IMR-90 (cell line): ENCODE measurements at regions not wholly inside any gene's neighbourhood (a gene's known extent, or its start where the extent isn't known, plus 50 kb on each side); places are given as distances from the start of the nearest gene placed in this dataset.

Experiments
- ATAC-seq: fragments of 200-7000 bp; cut with Tn5 transposase; 2 replicates; pipeline ENCODE4 v1.9.1; 2020; ENCODE audit warnings: low read depth, mild to moderate bottlenecking, moderate library complexity
- BruUV-seq: library from RNA; stranded (reverse); fragments of 400-500 nt; replicated peaks from 2 replicates; lab custom pipeline; 2021; lab: Mats Ljungman, UMichigan
- CTCF ChIA-PET: fragments of 300-600 bp; formaldehyde crosslinking; extraction: SDS; loops from one replicate; lab custom pipeline; 2021; ENCODE audit warnings: antibody characterized with exemption; lab: Yijun Ruan, JAX
- POLR2A ChIA-PET: fragments of 300-600 bp; sonication (Branson Sonifier 250); formaldehyde crosslinking; loops from one replicate; lab custom pipeline; 2022; ENCODE audit warnings: antibody characterized with exemption; ENCODE audit not compliant: unreplicated experiment; lab: Charles Lee
- DNase-seq: peaks from one replicate; pipeline ENCODE4 v3.0.0; 2013
- H2AFZ ChIP-seq: replicated peaks from 2 replicates; pipeline ENCODE3; 2013; ENCODE audit warnings: low read length, mild to moderate bottlenecking; ENCODE audit not compliant: poor library complexity
- H2AK5ac ChIP-seq: 2 replicates; pipeline ENCODE4 v1.6.1; 2013; ENCODE audit warnings: low read depth, low read length, inconsistent platforms
- H2AK9ac ChIP-seq: replicated peaks from 2 replicates; pipeline ENCODE3; 2013; ENCODE audit warnings: mild to moderate bottlenecking, low read depth, low read length, moderate library complexity; ENCODE audit not compliant: poor library complexity
- H2BK120ac ChIP-seq: 2 replicates; pipeline ENCODE4 v1.6.1; 2013; ENCODE audit warnings: low read depth, low read length, inconsistent platforms
- H2BK15ac ChIP-seq: 3 replicates; pipeline ENCODE4 v1.6.1; 2013; ENCODE audit warnings: low read depth, low read length, inconsistent platforms
- H2BK20ac ChIP-seq: 2 replicates; pipeline ENCODE4 v1.6.1; 2013; ENCODE audit warnings: low read depth, mild to moderate bottlenecking, inconsistent platforms, low read length, moderate library complexity
- H2BK5ac ChIP-seq: 2 replicates; pipeline ENCODE4 v1.6.1; 2013; ENCODE audit warnings: mild to moderate bottlenecking, low read depth, low read length, inconsistent platforms; ENCODE audit not compliant: poor library complexity, severe bottlenecking
- H3K14ac ChIP-seq: replicated peaks from 2 replicates; pipeline ENCODE4 v1.6.1; 2013; ENCODE audit warnings: low read depth, low read length, inconsistent platforms
- H3K18ac ChIP-seq: 2 replicates; pipeline ENCODE4 v1.6.1; 2013; ENCODE audit warnings: low read depth, low read length, control low read depth
- H3K23ac ChIP-seq: 2 replicates; pipeline ENCODE4 v1.6.1; 2013; ENCODE audit warnings: low read depth, low read length, inconsistent platforms
- H3K27ac ChIP-seq: 2 replicates; pipeline ENCODE4 v1.5.1; 2013; ENCODE audit warnings: mild to moderate bottlenecking, control low read depth, low read length; ENCODE audit not compliant: insufficient read depth
- H3K27me3 ChIP-seq: 2 replicates; pipeline ENCODE4 v1.6.1; 2013; ENCODE audit warnings: low read length; ENCODE audit not compliant: control insufficient read depth, insufficient read depth
- H3K36me3 ChIP-seq: 2 replicates; pipeline ENCODE4 v1.6.1; 2013; ENCODE audit warnings: low read length, mixed read lengths; ENCODE audit not compliant: control insufficient read depth, insufficient read depth
- H3K4ac ChIP-seq: 2 replicates; pipeline ENCODE4 v1.6.1; 2013; ENCODE audit warnings: low read depth, low read length, inconsistent platforms
- H3K4me1 ChIP-seq: 2 replicates; pipeline ENCODE4 v1.6.1; 2013; ENCODE audit warnings: low read length, mixed read lengths; ENCODE audit not compliant: control insufficient read depth, insufficient read depth
- H3K4me2 ChIP-seq: 2 replicates; pipeline ENCODE4 v1.6.1; 2013; ENCODE audit warnings: low read depth, mild to moderate bottlenecking, control low read depth, low read length, moderate library complexity
- H3K4me3 ChIP-seq: 2 replicates; pipeline ENCODE4 v1.5.1; 2013; ENCODE audit warnings: low read depth, mild to moderate bottlenecking, control low read depth, low read length, moderate library complexity; ENCODE audit not compliant: insufficient read depth
- H3K56ac ChIP-seq: 2 replicates; pipeline ENCODE4 v1.6.1; 2013; ENCODE audit warnings: low read length, inconsistent platforms; ENCODE audit not compliant: insufficient read depth; ENCODE audit errors: extremely low read depth
- H3K79me1 ChIP-seq, 2 experiments: 2 replicates each; pipeline ENCODE4 v1.6.1; 2013; ENCODE audit warnings: low read length in 2 of 2, inconsistent platforms in 1 of 2, low read depth in 1 of 2
- H3K9ac ChIP-seq: 2 replicates; pipeline ENCODE4 v1.6.1; 2013; ENCODE audit warnings: low read depth, low read length, control low read depth
- H3K9me1 ChIP-seq: 2 replicates; pipeline ENCODE4 v1.6.1; 2013; ENCODE audit warnings: low read length, inconsistent platforms; ENCODE audit not compliant: insufficient read depth
- H3K9me3 ChIP-seq: 2 replicates; pipeline ENCODE4 v1.6.1; 2013; ENCODE audit warnings: low read length; ENCODE audit not compliant: control insufficient read depth, insufficient read depth
- H4K20me1 ChIP-seq: 2 replicates; pipeline ENCODE4 v1.6.1; 2013; ENCODE audit warnings: low read length, inconsistent platforms; ENCODE audit not compliant: insufficient read depth
- H4K5ac ChIP-seq: 2 replicates; pipeline ENCODE4 v1.6.1; 2013; ENCODE audit warnings: mild to moderate bottlenecking, low read depth, low read length, control low read depth
- H4K8ac ChIP-seq, 2 experiments: 2 replicates each; pipeline ENCODE4 v1.6.1; 2013; ENCODE audit warnings: low read depth in 2 of 2, low read length in 2 of 2, control low read depth in 1 of 2, inconsistent platforms in 1 of 2
- H4K91ac ChIP-seq: 2 replicates; pipeline ENCODE4 v1.6.1; 2013; ENCODE audit warnings: low read depth, low read length, inconsistent platforms; ENCODE audit not compliant: insufficient read depth
- CEBPB ChIP-seq: IDR thresholded peaks from 2 replicates; pipeline ENCODE4 v1.6.1; 2012; ENCODE audit warnings: low read depth, low read length, improper control_type of control experiment
- FOS ChIP-seq: fragments of 150-350 bp; IDR thresholded peaks from 2 replicates; pipeline ENCODE4 v1.6.1; 2016; ENCODE audit warnings: low read depth, low read length
- MAFK ChIP-seq: IDR thresholded peaks from 2 replicates; pipeline ENCODE4 v1.6.1; 2012; ENCODE audit warnings: low read depth, low read length, improper control_type of control experiment
- RCOR1 ChIP-seq: IDR thresholded peaks from 2 replicates; pipeline ENCODE4 v1.6.1; 2012; ENCODE audit warnings: mild to moderate bottlenecking, low read length, improper control_type of control experiment; ENCODE audit not compliant: insufficient replicate concordance
- RFX5 ChIP-seq: IDR thresholded peaks from 2 replicates; pipeline ENCODE4 v1.8.0; 2012; ENCODE audit warnings: low read depth, mild to moderate bottlenecking, low read length, moderate library complexity
- WGBS, 2 experiments: methylation state at CpG; one replicate each; pipeline versions ENCODE4 v1.1.5 to v1.1.7; 2013; ENCODE audit warnings: missing lambda C conversion rate in 2 of 2; ENCODE audit not compliant: insufficient read length in 1 of 2; ENCODE audit errors: extremely low coverage in 2 of 2; 5-methylcytosine and 5-hydroxymethylcytosine counted together
- dilution Hi-C: fragments of 300-500 bp; cut with HindIII; formaldehyde crosslinking; loops from one replicate; pipeline ENCODE4 v1.14.3; 2018; ENCODE audit warnings: low sequenced_read_pairs; ENCODE audit not compliant: unreplicated experiment
- in situ Hi-C: fragments of 300-500 bp; cut with MboI; formaldehyde crosslinking; loops from 3 replicates; pipeline ENCODE4 v1.14.3; 2019; ENCODE audit warnings: low sequenced_read_pairs, inconsistent platforms, mixed read lengths
- intact Hi-C: fragments of 100-400 bp; cut with micrococcal nuclease; formaldehyde crosslinking; loops from 2 replicates; pipeline ENCODE4 v1.10.0; 2022

DNA sequence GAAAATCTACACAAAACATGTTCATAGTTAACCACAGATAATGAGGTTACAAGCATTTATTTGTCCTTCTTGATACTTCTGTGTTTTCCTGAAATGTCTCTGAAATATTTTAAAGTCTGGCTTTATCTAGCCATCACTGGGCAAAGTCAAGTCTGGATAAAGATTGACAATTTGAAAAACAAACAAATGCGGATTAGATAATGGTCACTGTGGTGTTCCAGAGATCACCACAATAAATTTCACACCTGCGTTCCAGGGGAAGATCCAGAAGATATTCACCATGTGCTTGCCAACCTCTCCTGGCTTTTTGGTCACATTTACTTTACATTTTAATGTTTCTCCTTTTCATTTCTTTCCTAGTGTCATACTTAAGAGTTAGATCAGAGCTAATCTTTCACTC, 109.7 kb upstream of the CCDC28A start:
- Histone ChIP-seq H3K79me1 (peaks cover 27 to 49% of the 10 kb centered on the region in 2 experiments), H2AK9ac (no peak overlapping the region), H3K9me3 (no peaks in the 10 kb centered on the region), H2BK15ac (no peak overlapping the region), H2BK5ac (no peak overlapping the region), H3K18ac (no peak overlapping the region), H3K56ac (no peak overlapping the region), H3K23ac (no peak overlapping the region), H3K4me1 (peaks cover 3% of the 10 kb centered on the region; the same call in 1 of the 2 replicates), H4K20me1 (no peaks in the 10 kb centered on the region), H3K9me1 (peaks cover 2% of the 10 kb centered on the region; the same call in 1 of the 2 replicates), H2AFZ (no peak overlapping the region), H3K27ac (no peak overlapping the region), H2BK20ac (no peak overlapping the region), H3K4ac (no peak overlapping the region), H3K4me3 (no peak overlapping the region), H4K8ac (no peak overlapping the region), H3K4me2 (no peak overlapping the region), H3K9ac (no peak overlapping the region), H4K91ac (no peak overlapping the region), H3K36me3 (no peaks in the 10 kb centered on the region), H3K27me3 (no peaks in the 10 kb centered on the region), H2BK120ac (no peak overlapping the region), H2AK5ac (no peak overlapping the region), H4K5ac (no peak overlapping the region), H3K14ac (no peak overlapping the region)
- intact Hi-C loops, result no loop called here
- dilution Hi-C loops, result no loop called here
- DNase-seq (no peak), ATAC-seq (no peak)
- TF ChIP-seq RCOR1 (no peak), FOS (no peak), MAFK (no peak), RFX5 (no peak), CEBPB (no peak)
- CTCF ChIA-PET, result interaction anchor here (0.8 to 1.2 kb wide), 2 partner anchors 11 to 42 kb away, joined by 3 read pairs; no protein-coding TSS in a partner anchor
- WGBS, 2 experiments, result no CpG with 5 or more reads among the region's 2 CpGs
- in situ Hi-C loops, result no loop called here
- POLR2A ChIA-PET, result no interaction called here
- no TSS peak for BruUV-seq
